Vagina (tissue), 2 donors: ENCODE measurements at regions not wholly inside any gene's neighbourhood (a gene's known extent, or its start where the extent isn't known, plus 50 kb on each side); places are given as distances from the start of the nearest gene placed in this dataset.

Experiments
- DNase-seq, 2 donors: peaks; one replicate each; pipeline ENCODE4 v3.0.0-alpha.2; 2017; ENCODE audit errors: extremely low spot score in 2 of 2
- H3K27ac ChIP-seq: fragments of 200-600 bp; sonication (generic); one replicate; pipeline ENCODE4 v1.5.1; 2019
- H3K27me3 ChIP-seq: fragments of 200-600 bp; sonication (generic); one replicate; pipeline ENCODE4 v1.5.1; 2019
- H3K36me3 ChIP-seq, 2 donors: fragments of 200-600 bp; sonication (generic); one replicate each; pipeline ENCODE4 v1.5.1; 2017 to 2019
- H3K4me1 ChIP-seq: fragments of 200-600 bp; sonication (generic); one replicate; pipeline ENCODE4 v1.5.1; 2019
- H3K4me3 ChIP-seq, 2 donors: fragments of 200-600 bp; sonication (generic); 1 replicate in 1 of 2; 2 replicates in 1 of 2; pipeline ENCODE4 v1.5.1; 2016 to 2019
- H3K9me3 ChIP-seq: fragments of 200-600 bp; sonication (generic); one replicate; pipeline ENCODE4 v1.5.1; 2019
- POLR2A ChIP-seq, 2 donors: fragments of 450-650 bp; IDR thresholded peaks; one replicate each; pipeline ENCODE4 v1.6.1; 2017; ENCODE audit warnings: antibody characterized with exemption in 2 of 2, mild to moderate bottlenecking in 2 of 2, moderate library complexity in 2 of 2
- POLR2AphosphoS5 ChIP-seq, 2 donors: sonication (generic); formaldehyde crosslinking; IDR thresholded peaks; one replicate each; pipeline ENCODE4 v1.9.0; 2017; ENCODE audit warnings: antibody characterized with exemption in 2 of 2, mild to moderate bottlenecking in 2 of 2, low read depth in 1 of 2; ENCODE audit not compliant: insufficient read depth in 1 of 2
- intact Hi-C: fragments of 100-400 bp; cut with DNase I; formaldehyde crosslinking; loops from one replicate; pipeline ENCODE4 v1.15.1; 2023
- TF ChIP-seq, protein P1 (sequence below), 3 experiments: fragments of 450-650 bp in 2 of 3; fragments of 200-600 bp in 1 of 3; sonication (generic) in 1 of 3; IDR thresholded peaks; one replicate each; pipeline ENCODE4 v1.5.1; 2017 to 2019; ENCODE audit warnings: antibody characterized with exemption in 3 of 3, mild to moderate bottlenecking in 2 of 3, moderate library complexity in 2 of 3

DNA sequence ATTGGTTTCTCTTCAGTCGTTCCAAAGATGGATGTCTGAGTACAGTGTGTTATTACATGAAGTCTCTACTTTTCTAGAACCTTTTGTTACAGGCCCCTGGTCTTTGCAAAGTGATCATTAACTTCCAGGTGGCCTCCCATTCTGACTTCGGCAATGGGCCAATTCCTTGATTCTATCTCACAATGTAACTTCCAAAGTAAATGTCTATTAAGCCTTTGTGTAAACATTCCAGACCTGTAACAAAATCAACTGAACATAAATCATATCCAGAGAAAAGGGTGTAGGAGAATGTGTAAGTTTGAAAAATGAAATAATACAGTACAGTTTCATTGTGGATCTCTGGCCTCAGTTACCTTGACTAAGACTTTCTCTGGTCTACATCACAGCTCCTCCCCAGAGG is 187.8 kb upstream of the JAG1 start:
- no peak overlapping the region for H3K27ac ChIP-seq
- no peaks in the 10 kb centered on the region for H3K27me3 ChIP-seq
- no peak for DNase-seq
- TF ChIP-seq, protein P1, sequence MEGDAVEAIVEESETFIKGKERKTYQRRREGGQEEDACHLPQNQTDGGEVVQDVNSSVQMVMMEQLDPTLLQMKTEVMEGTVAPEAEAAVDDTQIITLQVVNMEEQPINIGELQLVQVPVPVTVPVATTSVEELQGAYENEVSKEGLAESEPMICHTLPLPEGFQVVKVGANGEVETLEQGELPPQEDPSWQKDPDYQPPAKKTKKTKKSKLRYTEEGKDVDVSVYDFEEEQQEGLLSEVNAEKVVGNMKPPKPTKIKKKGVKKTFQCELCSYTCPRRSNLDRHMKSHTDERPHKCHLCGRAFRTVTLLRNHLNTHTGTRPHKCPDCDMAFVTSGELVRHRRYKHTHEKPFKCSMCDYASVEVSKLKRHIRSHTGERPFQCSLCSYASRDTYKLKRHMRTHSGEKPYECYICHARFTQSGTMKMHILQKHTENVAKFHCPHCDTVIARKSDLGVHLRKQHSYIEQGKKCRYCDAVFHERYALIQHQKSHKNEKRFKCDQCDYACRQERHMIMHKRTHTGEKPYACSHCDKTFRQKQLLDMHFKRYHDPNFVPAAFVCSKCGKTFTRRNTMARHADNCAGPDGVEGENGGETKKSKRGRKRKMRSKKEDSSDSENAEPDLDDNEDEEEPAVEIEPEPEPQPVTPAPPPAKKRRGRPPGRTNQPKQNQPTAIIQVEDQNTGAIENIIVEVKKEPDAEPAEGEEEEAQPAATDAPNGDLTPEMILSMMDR (IDR thresholded peaks at IDR 0.05): no peak
- TF ChIP-seq POLR2A (IDR thresholded peaks at IDR 0.05) (no peak), POLR2AphosphoS5 (IDR thresholded peaks at IDR 0.05; ENCODE audit: insufficient read depth in 1 of 2, low read depth in 1 of 2) (no peak)
- no peak overlapping the region for H3K4me3 ChIP-seq
- H3K9me3 ChIP-seq: no peaks in the 10 kb centered on the region
- peaks cover 17% of the 10 kb centered on the region for H3K4me1 ChIP-seq
- no peaks in the 10 kb centered on the region for H3K36me3 ChIP-seq
- intact Hi-C loops: no loop called here

DNA sequence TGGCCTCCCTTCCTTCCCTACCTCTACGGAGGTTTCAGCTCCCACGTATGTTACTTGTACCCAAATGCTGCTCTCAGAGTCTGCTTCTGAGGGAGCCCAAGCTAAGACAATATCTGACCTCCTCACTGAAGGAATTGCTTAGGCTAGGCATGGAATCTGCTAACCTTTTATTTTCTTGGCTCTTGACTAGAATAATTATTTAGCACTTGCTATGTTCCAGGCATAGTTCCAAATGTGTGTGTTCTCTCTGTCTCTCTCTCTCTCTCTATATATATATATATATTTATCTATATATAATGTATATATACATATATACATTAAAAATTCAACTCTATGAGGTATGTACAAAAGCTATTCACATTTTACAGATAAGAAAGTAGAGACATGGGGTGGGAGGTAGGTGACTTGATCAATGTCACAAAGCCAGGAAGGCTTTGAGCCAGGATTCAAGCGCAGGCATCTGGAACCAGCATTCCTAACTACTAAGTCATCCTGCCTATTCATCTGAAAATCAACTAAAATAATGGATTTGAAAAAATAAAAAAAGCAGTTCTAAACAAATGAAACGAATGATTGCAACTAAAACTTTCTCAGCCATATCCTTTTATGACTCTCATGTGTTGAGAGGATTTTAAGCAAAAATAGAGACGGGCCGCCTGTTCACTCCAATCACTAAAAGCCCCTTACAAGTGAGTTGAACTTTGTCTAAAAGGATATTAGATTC is 189.7 kb upstream of the JAG1 start:
- H3K27ac ChIP-seq: peak overlapping the region; percentile 54

DNA sequence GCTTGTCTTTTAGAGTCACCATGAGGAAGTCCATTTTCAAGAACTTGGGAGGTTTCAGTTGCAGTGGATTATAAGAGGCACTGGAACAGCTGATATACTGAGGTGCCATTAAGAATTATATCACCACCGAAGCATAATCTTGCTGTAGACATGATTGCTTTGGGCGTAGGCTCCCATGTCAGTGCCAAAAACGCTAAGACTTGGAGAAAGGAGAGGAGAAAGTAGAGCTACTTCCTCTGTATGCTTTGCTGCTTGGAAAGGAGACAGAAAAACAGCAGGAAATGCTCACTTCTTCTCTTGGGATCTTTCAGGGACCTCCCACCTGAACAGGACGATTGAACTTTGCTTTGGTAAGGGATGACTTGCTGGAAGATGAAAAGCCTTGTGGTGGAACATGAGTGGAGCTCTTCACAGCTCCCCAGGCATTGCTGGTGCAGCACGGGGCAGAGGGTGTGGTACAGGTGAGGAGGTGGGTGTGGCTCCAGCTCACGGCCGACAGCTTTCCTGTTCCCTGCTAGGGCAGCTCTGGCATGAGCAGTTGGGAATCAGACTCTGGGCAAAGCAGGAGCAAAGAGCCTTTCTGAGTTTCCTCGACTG is 190.4 kb upstream of the JAG1 start:
- no peaks in the 10 kb centered on the region for H3K27me3 ChIP-seq
- H3K36me3 ChIP-seq: no peaks in the 10 kb centered on the region
- H3K27ac ChIP-seq: peak overlapping the region; percentile 54
- intact Hi-C loops: no loop called here
- H3K4me3 ChIP-seq: no peak overlapping the region
- no peak for DNase-seq
- H3K4me1 ChIP-seq: peaks cover 17% of the 10 kb centered on the region
- TF ChIP-seq POLR2A (IDR thresholded peaks at IDR 0.05) (no peak), POLR2AphosphoS5 (IDR thresholded peaks at IDR 0.05; ENCODE audit: insufficient read depth in 1 of 2, low read depth in 1 of 2) (peak in 1 of 2 donors; percentile 11)
- H3K9me3 ChIP-seq: no peaks in the 10 kb centered on the region

More for the DNA sequence above, 189.7 kb upstream of the JAG1 start:
- H3K27me3 ChIP-seq: no peaks in the 10 kb centered on the region
- intact Hi-C loops: no loop called here
- H3K36me3 ChIP-seq: no peaks in the 10 kb centered on the region
- no peaks in the 10 kb centered on the region for H3K9me3 ChIP-seq
- DNase-seq: no peak
- H3K4me1 ChIP-seq: peaks cover 17% of the 10 kb centered on the region
- TF ChIP-seq POLR2AphosphoS5 (IDR thresholded peaks at IDR 0.05; ENCODE audit: insufficient read depth in 1 of 2, low read depth in 1 of 2) (no peak), POLR2A (IDR thresholded peaks at IDR 0.05) (no peak)
- TF ChIP-seq, protein P1 (IDR thresholded peaks at IDR 0.05): no peak
- H3K4me3 ChIP-seq: no peak overlapping the region

DNA sequence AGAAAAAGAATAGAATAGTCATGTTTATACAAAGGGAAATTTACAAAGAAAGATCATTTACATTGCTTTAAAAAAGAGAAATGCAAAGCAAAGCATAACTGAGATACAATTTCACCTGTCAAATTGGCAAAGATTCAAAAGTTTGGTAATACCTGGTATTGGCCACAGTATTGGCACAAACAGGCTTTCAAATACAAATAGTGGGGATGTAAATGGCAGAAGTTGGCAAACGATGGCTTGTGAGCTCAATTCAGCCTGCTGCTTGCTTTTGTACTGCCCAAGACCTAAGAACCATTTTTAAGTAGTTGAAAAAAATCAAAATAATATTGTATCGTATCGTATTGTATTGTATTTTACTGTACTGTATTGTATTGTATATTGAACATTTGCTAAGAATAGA is 194.5 kb upstream of the JAG1 start:
- intact Hi-C loops: no loop called here
- H3K9me3 ChIP-seq: no peaks in the 10 kb centered on the region
- no peaks in the 10 kb centered on the region for H3K36me3 ChIP-seq
- H3K27ac ChIP-seq: no peak overlapping the region
- no peak overlapping the region for H3K4me3 ChIP-seq
- no peaks in the 10 kb centered on the region for H3K27me3 ChIP-seq
- peak in 1 of 2 donors; percentile 32 for DNase-seq
- peaks cover 17% of the 10 kb centered on the region for H3K4me1 ChIP-seq
- TF ChIP-seq POLR2A (IDR thresholded peaks at IDR 0.05): no peak
- TF ChIP-seq POLR2AphosphoS5 (IDR thresholded peaks at IDR 0.05; ENCODE audit: insufficient read depth in 1 of 2, low read depth in 1 of 2): no peak
- TF ChIP-seq, protein P1 (IDR thresholded peaks at IDR 0.05): no peak

DNA sequence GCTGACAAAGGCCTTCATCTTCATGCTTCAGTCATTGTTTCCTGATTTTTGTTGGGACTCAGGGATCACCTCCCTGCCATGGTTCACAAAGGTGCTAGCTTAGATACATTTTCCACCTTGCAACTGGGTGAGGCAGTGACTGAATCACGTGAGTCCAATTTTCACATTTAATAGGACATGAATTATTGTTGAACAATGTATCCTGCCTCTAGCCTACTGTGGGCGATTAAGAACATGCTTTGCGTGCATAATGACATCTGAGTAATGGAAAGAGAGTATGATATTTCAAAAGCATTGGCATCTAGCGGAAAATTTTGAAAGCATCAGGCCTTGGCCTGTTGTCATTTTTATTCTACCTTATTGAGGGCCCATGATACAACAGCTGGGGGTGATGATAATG is 199.2 kb upstream of the JAG1 start:
- H3K9me3 ChIP-seq: no peaks in the 10 kb centered on the region
- no peak for TF ChIP-seq POLR2AphosphoS5 (IDR thresholded peaks at IDR 0.05; ENCODE audit: insufficient read depth in 1 of 2, low read depth in 1 of 2)
- TF ChIP-seq, protein P1 (IDR thresholded peaks at IDR 0.05): no peak
- no peak for TF ChIP-seq POLR2A (IDR thresholded peaks at IDR 0.05)
- H3K4me1 ChIP-seq: peaks cover 19% of the 10 kb centered on the region
- H3K27ac ChIP-seq: no peak overlapping the region
- no peak overlapping the region for H3K4me3 ChIP-seq
- DNase-seq: no peak
- no peaks in the 10 kb centered on the region for H3K36me3 ChIP-seq
- no peaks in the 10 kb centered on the region for H3K27me3 ChIP-seq
- intact Hi-C loops: no loop called here
